ENCODE measurements at regions not wholly inside any gene's neighbourhood (a gene's known extent, or its start where the extent isn't known, plus 50 kb on each side); places are given as distances from the start of the nearest gene placed in this dataset.
A peak's percentile ranks its signal among the peaks of the same experiment; 100 is the strongest.
"Not testable (repeated sequence)": the region's sequence is repeated elsewhere in the genome, so short reads cannot be mapped to it uniquely, and the experiment has no call there.

- H3K4me1 ChIP-seq (replicated peaks); H3K36me3 ChIP-seq; H3K9me3 ChIP-seq; H3K4me3 ChIP-seq; intact Hi-C loops (cut with DNase I); H3K27me3 ChIP-seq (replicated peaks; ENCODE audit: insufficient read depth); H3K27ac ChIP-seq: not testable (repeated sequence)
- TF ChIP-seq POLR2AphosphoS5 (IDR thresholded peaks at IDR 0.05): peak; percentile 41
- WGBS: 68% methylated on average over 5 of the region's 5 CpGs
- peak; percentile 31 for DNase-seq (ENCODE audit: low spot score)
These were observed 494.2 kb downstream of the IGSF11 start for GRCh38 chr3:118540448-118540821.

- WGBS: 51% methylated on average over 1 of the region's 1 CpG
- intact Hi-C loops (cut with DNase I): no loop called here
- no peaks in the 10 kb centered on the region for H3K9me3 ChIP-seq
- H3K27me3 ChIP-seq (replicated peaks; ENCODE audit: insufficient read depth): no peaks in the 10 kb centered on the region
- H3K36me3 ChIP-seq: no peaks in the 10 kb centered on the region
- H3K4me3 ChIP-seq: no peak overlapping the region
- DNase-seq (ENCODE audit: low spot score): no peak
- no peak overlapping the region for H3K27ac ChIP-seq
- H3K4me1 ChIP-seq (replicated peaks): no peaks in the 10 kb centered on the region
- TF ChIP-seq, protein P1, sequence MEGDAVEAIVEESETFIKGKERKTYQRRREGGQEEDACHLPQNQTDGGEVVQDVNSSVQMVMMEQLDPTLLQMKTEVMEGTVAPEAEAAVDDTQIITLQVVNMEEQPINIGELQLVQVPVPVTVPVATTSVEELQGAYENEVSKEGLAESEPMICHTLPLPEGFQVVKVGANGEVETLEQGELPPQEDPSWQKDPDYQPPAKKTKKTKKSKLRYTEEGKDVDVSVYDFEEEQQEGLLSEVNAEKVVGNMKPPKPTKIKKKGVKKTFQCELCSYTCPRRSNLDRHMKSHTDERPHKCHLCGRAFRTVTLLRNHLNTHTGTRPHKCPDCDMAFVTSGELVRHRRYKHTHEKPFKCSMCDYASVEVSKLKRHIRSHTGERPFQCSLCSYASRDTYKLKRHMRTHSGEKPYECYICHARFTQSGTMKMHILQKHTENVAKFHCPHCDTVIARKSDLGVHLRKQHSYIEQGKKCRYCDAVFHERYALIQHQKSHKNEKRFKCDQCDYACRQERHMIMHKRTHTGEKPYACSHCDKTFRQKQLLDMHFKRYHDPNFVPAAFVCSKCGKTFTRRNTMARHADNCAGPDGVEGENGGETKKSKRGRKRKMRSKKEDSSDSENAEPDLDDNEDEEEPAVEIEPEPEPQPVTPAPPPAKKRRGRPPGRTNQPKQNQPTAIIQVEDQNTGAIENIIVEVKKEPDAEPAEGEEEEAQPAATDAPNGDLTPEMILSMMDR (IDR thresholded peaks at IDR 0.05): no peak
- TF ChIP-seq POLR2AphosphoS5 (IDR thresholded peaks at IDR 0.05) (no peak), POLR2A (IDR thresholded peaks at IDR 0.05) (no peak)
These were observed 493.8 kb downstream of the IGSF11 start for GRCh38 chr3:118540826-118541225.

DNA sequence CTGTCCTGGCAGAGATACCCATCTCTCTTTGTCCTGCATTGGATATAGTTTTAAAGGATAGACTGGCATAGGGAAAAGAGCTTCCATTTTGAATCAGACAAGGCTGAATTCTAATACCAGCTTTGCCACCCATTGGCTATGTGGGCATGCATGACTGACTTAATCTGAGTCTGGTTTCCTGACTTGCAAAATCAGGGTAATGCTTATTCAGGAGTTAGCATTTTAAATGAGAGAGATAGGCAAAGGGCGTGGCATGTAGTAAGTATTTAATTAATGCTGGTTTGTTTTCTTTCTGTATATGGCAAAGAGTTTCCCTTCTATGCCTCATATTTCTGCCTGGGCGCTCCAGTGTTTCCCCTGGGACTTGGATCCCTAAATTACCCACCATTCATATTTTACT, 492.9 kb downstream of the IGSF11 start:
- Histone ChIP-seq H3K27me3 (replicated peaks; ENCODE audit: insufficient read depth) (no peaks in the 10 kb centered on the region), H3K9me3 (no peaks in the 10 kb centered on the region), H3K4me3 (no peak overlapping the region), H3K4me1 (replicated peaks) (no peaks in the 10 kb centered on the region), H3K27ac (no peak overlapping the region), H3K36me3 (no peaks in the 10 kb centered on the region)
- 91% methylated on average over 2 of the region's 2 CpGs for WGBS
- TF ChIP-seq, protein P1 (IDR thresholded peaks at IDR 0.05): no peak
- TF ChIP-seq POLR2A (IDR thresholded peaks at IDR 0.05) (no peak), POLR2AphosphoS5 (IDR thresholded peaks at IDR 0.05) (no peak)
- intact Hi-C loops (cut with DNase I): no loop called here
- DNase-seq (ENCODE audit: low spot score): no peak

- no peaks in the 10 kb centered on the region for H3K9me3 ChIP-seq
- no peak for DNase-seq (ENCODE audit: low spot score)
- H3K36me3 ChIP-seq: no peaks in the 10 kb centered on the region
- H3K27me3 ChIP-seq (replicated peaks; ENCODE audit: insufficient read depth): no peaks in the 10 kb centered on the region
- H3K4me1 ChIP-seq (replicated peaks): no peaks in the 10 kb centered on the region
- 72% methylated on average over 1 of the region's 1 CpG for WGBS
- intact Hi-C loops (cut with DNase I): no loop called here
- no peak overlapping the region for H3K27ac ChIP-seq
- no peak overlapping the region for H3K4me3 ChIP-seq
- TF ChIP-seq POLR2AphosphoS5 (IDR thresholded peaks at IDR 0.05): no peak
- TF ChIP-seq, protein P1 (IDR thresholded peaks at IDR 0.05): no peak
- no peak for TF ChIP-seq POLR2A (IDR thresholded peaks at IDR 0.05)
These were observed 490.8 kb downstream of the IGSF11 start for GRCh38 chr3:118543832-118544231.

DNA sequence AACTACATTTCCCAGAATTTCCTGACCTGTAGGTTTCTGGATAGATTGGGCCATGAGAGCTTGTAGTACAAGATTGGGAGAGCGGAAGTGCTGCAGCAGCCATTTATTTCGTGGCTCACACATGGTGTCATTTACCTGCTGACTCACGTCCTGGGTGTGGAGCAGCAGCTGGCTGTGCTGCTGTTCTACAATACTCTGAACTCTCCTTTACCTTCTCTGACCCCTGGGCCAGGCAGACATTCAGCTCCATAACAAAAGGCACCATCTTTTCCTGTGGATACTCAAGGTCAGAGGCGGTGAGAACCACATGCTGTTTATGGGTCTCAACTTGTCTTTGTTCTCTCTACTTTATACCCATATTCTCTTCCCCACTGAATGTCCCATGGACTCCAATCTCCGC, 490.2 kb downstream of the IGSF11 start:
- Histone ChIP-seq H3K4me1 (replicated peaks) (no peaks in the 10 kb centered on the region), H3K4me3 (no peak overlapping the region), H3K9me3 (no peaks in the 10 kb centered on the region), H3K36me3 (no peaks in the 10 kb centered on the region), H3K27me3 (replicated peaks; ENCODE audit: insufficient read depth) (no peaks in the 10 kb centered on the region), H3K27ac (no peak overlapping the region)
- no peak for DNase-seq (ENCODE audit: low spot score)
- TF ChIP-seq, protein P1 (IDR thresholded peaks at IDR 0.05): no peak
- TF ChIP-seq POLR2AphosphoS5 (IDR thresholded peaks at IDR 0.05) (no peak), POLR2A (IDR thresholded peaks at IDR 0.05) (no peak)
- intact Hi-C loops (cut with DNase I): no loop called here
- WGBS: 89% methylated on average over 5 of the region's 5 CpGs

All from prostate gland (tissue), 2 donors.